Mesendoderm (in vitro differentiated cells): ENCODE measurements at regions not wholly inside any gene's neighbourhood (a gene's known extent, or its start where the extent isn't known, plus 50 kb on each side); places are given as distances from the start of the nearest gene placed in this dataset.

Source experiments
- DNase-seq: peaks from one replicate; pipeline ENCODE4 v3.0.0; 2013
- H2AK5ac ChIP-seq: 2 replicates; pipeline ENCODE4 v1.6.1; 2013; ENCODE audit warnings: low read length, inconsistent platforms
- H2BK120ac ChIP-seq: 2 replicates; pipeline ENCODE4 v1.6.1; 2013; ENCODE audit warnings: low read depth, mild to moderate bottlenecking, low read length, moderate library complexity, mixed read lengths
- H2BK15ac ChIP-seq: replicated peaks from 2 replicates; pipeline ENCODE4 v1.6.1; 2013; ENCODE audit warnings: low read depth, mild to moderate bottlenecking, moderate library complexity
- H2BK5ac ChIP-seq: 2 replicates; pipeline ENCODE4 v1.6.1; 2013; ENCODE audit warnings: low read length, inconsistent platforms
- H3K18ac ChIP-seq: 2 replicates; pipeline ENCODE4 v1.6.1; 2013; ENCODE audit warnings: mild to moderate bottlenecking, low read length, mixed read lengths
- H3K23ac ChIP-seq: one replicate; pipeline ENCODE4 v1.6.1; 2013; ENCODE audit warnings: low read length
- H3K27ac ChIP-seq: 2 replicates; pipeline ENCODE4 v1.5.1; 2013; ENCODE audit warnings: low read depth, mild to moderate bottlenecking, inconsistent platforms, low read length, moderate library complexity
- H3K27me3 ChIP-seq: 2 replicates; pipeline ENCODE4 v1.6.1; 2013; ENCODE audit warnings: low read length, control low read depth, mild to moderate bottlenecking, inconsistent platforms; ENCODE audit not compliant: insufficient read depth, poor library complexity
- H3K36me3 ChIP-seq: 2 replicates; pipeline ENCODE4 v1.6.1; 2013; ENCODE audit warnings: low read length, inconsistent platforms; ENCODE audit not compliant: control insufficient read depth, insufficient read depth
- H3K4ac ChIP-seq: one replicate; pipeline ENCODE4 v1.6.1; 2013; ENCODE audit warnings: low read depth, mild to moderate bottlenecking, low read length, moderate library complexity
- H3K4me1 ChIP-seq: 2 replicates; pipeline ENCODE4 v1.6.1; 2013; ENCODE audit warnings: low read depth, low read length, inconsistent platforms; ENCODE audit not compliant: control insufficient read depth
- H3K4me2 ChIP-seq: 2 replicates; pipeline ENCODE4 v1.6.1; 2013; ENCODE audit warnings: low read length
- H3K4me3 ChIP-seq: 2 replicates; pipeline ENCODE4 v1.5.1; 2013; ENCODE audit warnings: mild to moderate bottlenecking, low read length
- H3K56ac ChIP-seq: one replicate; pipeline ENCODE4 v1.6.1; 2013; ENCODE audit warnings: low read length
- H3K79me1 ChIP-seq: 2 replicates; pipeline ENCODE4 v1.6.1; 2013; ENCODE audit warnings: low read length, inconsistent platforms
- H3K79me2 ChIP-seq: 2 replicates; pipeline ENCODE4 v1.6.1; 2013; ENCODE audit warnings: mild to moderate bottlenecking, low read length; ENCODE audit not compliant: control insufficient read depth, insufficient read depth
- H3K9ac ChIP-seq: 2 replicates; pipeline ENCODE4 v1.6.1; 2013; ENCODE audit warnings: low read length, inconsistent platforms
- H4K5ac ChIP-seq: one replicate; pipeline ENCODE4 v1.6.1; 2013; ENCODE audit warnings: low read length
- H4K8ac ChIP-seq: one replicate; pipeline ENCODE4 v1.6.1; 2013; ENCODE audit warnings: low read depth, mild to moderate bottlenecking, control low read depth, low read length, moderate library complexity
- WGBS: extraction: QIAGEN DNeasy Blood & Tissue Kit; methylation state at CpG from one replicate; pipeline ENCODE4 v1.1.7; 2013; ENCODE audit warnings: low lambda C conversion rate, missing lambda C conversion rate; ENCODE audit not compliant: insufficient coverage; ENCODE audit errors: extremely low coverage; 5-methylcytosine and 5-hydroxymethylcytosine counted together

DNA sequence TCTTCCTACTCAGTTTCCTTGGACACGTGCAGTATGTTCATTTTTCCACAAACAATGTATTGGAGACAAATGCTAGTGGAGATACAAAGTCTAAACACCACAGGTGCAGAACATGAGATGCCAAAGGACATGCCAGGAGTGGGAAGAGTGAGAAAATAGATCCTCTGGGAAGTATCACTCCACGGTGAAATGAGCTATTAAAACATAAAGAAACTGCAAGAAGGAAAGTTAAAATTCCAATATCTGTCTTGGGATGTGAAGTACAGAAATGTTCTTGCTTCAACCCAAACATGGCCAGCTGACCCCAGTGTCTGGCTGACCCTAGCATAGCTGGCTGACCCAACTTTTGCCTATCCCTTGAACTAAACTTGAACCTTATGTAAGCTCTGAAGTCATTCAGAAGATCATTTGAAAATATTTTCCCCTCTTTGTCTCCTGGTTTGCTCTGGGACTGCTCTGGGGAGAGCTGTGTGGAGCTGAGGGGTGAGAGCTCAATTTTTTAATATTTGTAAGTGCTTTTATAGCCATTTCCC lies 59.5 kb downstream of the FZD1 start:
- Histone ChIP-seq H3K79me2 (no peaks in the 10 kb centered on the region), H4K8ac (no peak overlapping the region), H3K79me1 (no peaks in the 10 kb centered on the region), H2BK15ac (no peak overlapping the region), H3K4ac (no peak overlapping the region), H3K4me2 (no peak overlapping the region), H2AK5ac (no peak overlapping the region), H3K9ac (no peak overlapping the region), H3K36me3 (no peaks in the 10 kb centered on the region), H4K5ac (no peak overlapping the region), H3K23ac (no peak overlapping the region), H2BK5ac (no peak overlapping the region), H3K4me1 (no peaks in the 10 kb centered on the region), H3K18ac (peak overlapping the region; percentile 51), H3K56ac (no peak overlapping the region), H3K27ac (no peak overlapping the region), H2BK120ac (no peak overlapping the region), H3K4me3 (no peak overlapping the region), H3K27me3 (no peaks in the 10 kb centered on the region)
- no CpG with 5 or more reads among the region's 2 CpGs for WGBS
- DNase-seq, result no peak

GRCh38 chr7:91324663-91325062 lies 60.4 kb downstream of the FZD1 start:
- Histone ChIP-seq H2AK5ac (no peak overlapping the region), H3K4me1 (no peaks in the 10 kb centered on the region), H4K8ac (no peak overlapping the region), H3K4me2 (no peak overlapping the region), H3K27me3 (no peaks in the 10 kb centered on the region), H3K27ac (no peak overlapping the region), H3K18ac (no peak overlapping the region), H3K9ac (no peak overlapping the region), H3K79me1 (no peaks in the 10 kb centered on the region), H4K5ac (no peak overlapping the region), H3K23ac (no peak overlapping the region), H3K56ac (no peak overlapping the region), H2BK15ac (no peak overlapping the region), H2BK5ac (no peak overlapping the region), H3K4me3 (no peak overlapping the region), H3K79me2 (no peaks in the 10 kb centered on the region), H3K4ac (no peak overlapping the region), H3K36me3 (no peaks in the 10 kb centered on the region), H2BK120ac (no peak overlapping the region)
- no peak for DNase-seq
- no CpG with 5 or more reads among the region's 4 CpGs for WGBS

GRCh38 chr7:91325726-91326125 lies 61.5 kb downstream of the FZD1 start:
- no peaks in the 10 kb centered on the region for H3K79me2 ChIP-seq
- no peaks in the 10 kb centered on the region for H3K4me1 ChIP-seq
- H2BK120ac ChIP-seq, result no peak overlapping the region
- no peak overlapping the region for H3K27ac ChIP-seq
- no peak overlapping the region for H3K9ac ChIP-seq
- WGBS, result no CpG with 5 or more reads among the region's 3 CpGs
- H2AK5ac ChIP-seq, result no peak overlapping the region
- no peak overlapping the region for H3K56ac ChIP-seq
- no peak for DNase-seq
- no peak overlapping the region for H4K5ac ChIP-seq
- no peak overlapping the region for H4K8ac ChIP-seq
- H2BK15ac ChIP-seq, result no peak overlapping the region
- no peaks in the 10 kb centered on the region for H3K79me1 ChIP-seq
- H2BK5ac ChIP-seq, result no peak overlapping the region
- no peak overlapping the region for H3K4me2 ChIP-seq
- H3K23ac ChIP-seq, result no peak overlapping the region
- H3K4me3 ChIP-seq, result no peak overlapping the region
- no peaks in the 10 kb centered on the region for H3K36me3 ChIP-seq
- H3K4ac ChIP-seq, result no peak overlapping the region
- H3K18ac ChIP-seq, result no peak overlapping the region
- no peaks in the 10 kb centered on the region for H3K27me3 ChIP-seq

GRCh38 chr7:91326516-91327199 lies 62.4 kb downstream of the FZD1 start:
- Histone ChIP-seq H3K23ac (peak overlapping the region; percentile 3), H2BK120ac (no peak overlapping the region), H3K27ac (no peak overlapping the region), H3K27me3 (no peaks in the 10 kb centered on the region), H3K18ac (no peak overlapping the region), H3K9ac (no peak overlapping the region), H3K4me3 (no peak overlapping the region), H4K5ac (no peak overlapping the region), H4K8ac (peak overlapping the region; percentile 39), H3K4ac (no peak overlapping the region), H2AK5ac (no peak overlapping the region), H3K56ac (no peak overlapping the region), H2BK5ac (no peak overlapping the region), H3K79me1 (no peaks in the 10 kb centered on the region), H3K4me1 (no peaks in the 10 kb centered on the region), H3K79me2 (no peaks in the 10 kb centered on the region), H3K36me3 (no peaks in the 10 kb centered on the region), H2BK15ac (no peak overlapping the region), H3K4me2 (no peak overlapping the region)
- WGBS, result no CpG with 5 or more reads among the region's 8 CpGs
- DNase-seq, result no peak

DNA sequence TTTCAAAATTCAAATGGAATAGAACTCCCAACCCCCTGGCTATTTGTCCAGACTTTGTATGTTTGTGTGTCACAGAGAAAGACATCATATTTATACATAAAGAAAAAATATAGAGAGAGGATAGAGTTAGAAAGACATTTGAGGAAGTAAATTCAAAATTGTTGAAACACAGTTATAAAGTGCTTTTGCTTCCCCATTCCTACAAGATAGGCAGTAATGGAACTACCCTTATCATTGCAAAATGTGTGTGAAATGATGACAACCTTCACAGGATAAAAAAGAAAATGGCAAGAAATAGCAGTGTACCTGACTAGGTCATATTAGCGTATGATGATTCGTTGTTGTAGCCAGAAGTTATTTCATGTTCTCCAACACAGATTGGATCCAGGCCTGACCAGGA lies 63.1 kb downstream of the FZD1 start:
- H3K4me3 ChIP-seq, result no peak overlapping the region
- no peak overlapping the region for H3K4me2 ChIP-seq
- H3K79me2 ChIP-seq, result no peaks in the 10 kb centered on the region
- H3K18ac ChIP-seq, result no peak overlapping the region
- no peaks in the 10 kb centered on the region for H3K79me1 ChIP-seq
- H3K4ac ChIP-seq, result no peak overlapping the region
- no peak overlapping the region for H2BK120ac ChIP-seq
- no peaks in the 10 kb centered on the region for H3K27me3 ChIP-seq
- no peak overlapping the region for H2AK5ac ChIP-seq
- no CpG with 5 or more reads among the region's 2 CpGs for WGBS
- H4K5ac ChIP-seq, result no peak overlapping the region
- no peak for DNase-seq
- H3K27ac ChIP-seq, result no peak overlapping the region
- H2BK5ac ChIP-seq, result no peak overlapping the region
- H3K36me3 ChIP-seq, result no peaks in the 10 kb centered on the region
- no peak overlapping the region for H3K23ac ChIP-seq
- no peak overlapping the region for H3K9ac ChIP-seq
- H3K4me1 ChIP-seq, result no peaks in the 10 kb centered on the region
- no peak overlapping the region for H4K8ac ChIP-seq
- no peak overlapping the region for H2BK15ac ChIP-seq
- H3K56ac ChIP-seq, result no peak overlapping the region

DNA sequence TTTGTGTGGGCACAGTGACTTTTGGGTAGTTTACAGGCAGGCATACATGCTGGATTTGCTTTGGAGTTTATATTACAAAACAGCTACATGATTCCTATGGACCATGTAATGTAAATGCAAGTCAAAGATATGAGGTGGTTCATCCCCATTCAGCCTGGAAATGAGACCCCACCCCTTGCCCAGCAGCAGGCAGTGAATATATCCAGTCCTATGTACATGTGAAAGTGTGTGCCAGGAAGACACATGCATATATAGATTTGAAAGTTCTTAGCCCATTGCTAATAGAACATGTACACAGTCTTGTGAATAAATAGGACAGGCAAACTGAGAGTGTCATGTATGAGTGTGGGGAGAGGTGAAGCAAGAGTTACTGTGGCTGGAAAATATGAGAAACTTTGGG lies 65.3 kb downstream of the FZD1 start:
- Histone ChIP-seq H2BK120ac (no peak overlapping the region), H3K4me3 (no peak overlapping the region), H3K4me1 (no peaks in the 10 kb centered on the region), H3K79me1 (no peaks in the 10 kb centered on the region), H3K23ac (no peak overlapping the region), H3K36me3 (no peaks in the 10 kb centered on the region), H3K4ac (no peak overlapping the region), H2BK15ac (no peak overlapping the region), H3K56ac (no peak overlapping the region), H3K4me2 (no peak overlapping the region), H3K9ac (no peak overlapping the region), H3K18ac (no peak overlapping the region), H3K79me2 (no peaks in the 10 kb centered on the region), H2BK5ac (no peak overlapping the region), H2AK5ac (no peak overlapping the region), H4K5ac (no peak overlapping the region), H4K8ac (no peak overlapping the region), H3K27me3 (no peaks in the 10 kb centered on the region), H3K27ac (no peak overlapping the region)
- no peak for DNase-seq
